ENCODE measurements at regions not wholly inside any gene's neighbourhood (a gene's known extent, or its start where the extent isn't known, plus 50 kb on each side); places are given as distances from the start of the nearest gene placed in this dataset.
"Not testable (repeated sequence)": the region's sequence is repeated elsewhere in the genome, so short reads cannot be mapped to it uniquely, and the experiment has no call there.

DNA sequence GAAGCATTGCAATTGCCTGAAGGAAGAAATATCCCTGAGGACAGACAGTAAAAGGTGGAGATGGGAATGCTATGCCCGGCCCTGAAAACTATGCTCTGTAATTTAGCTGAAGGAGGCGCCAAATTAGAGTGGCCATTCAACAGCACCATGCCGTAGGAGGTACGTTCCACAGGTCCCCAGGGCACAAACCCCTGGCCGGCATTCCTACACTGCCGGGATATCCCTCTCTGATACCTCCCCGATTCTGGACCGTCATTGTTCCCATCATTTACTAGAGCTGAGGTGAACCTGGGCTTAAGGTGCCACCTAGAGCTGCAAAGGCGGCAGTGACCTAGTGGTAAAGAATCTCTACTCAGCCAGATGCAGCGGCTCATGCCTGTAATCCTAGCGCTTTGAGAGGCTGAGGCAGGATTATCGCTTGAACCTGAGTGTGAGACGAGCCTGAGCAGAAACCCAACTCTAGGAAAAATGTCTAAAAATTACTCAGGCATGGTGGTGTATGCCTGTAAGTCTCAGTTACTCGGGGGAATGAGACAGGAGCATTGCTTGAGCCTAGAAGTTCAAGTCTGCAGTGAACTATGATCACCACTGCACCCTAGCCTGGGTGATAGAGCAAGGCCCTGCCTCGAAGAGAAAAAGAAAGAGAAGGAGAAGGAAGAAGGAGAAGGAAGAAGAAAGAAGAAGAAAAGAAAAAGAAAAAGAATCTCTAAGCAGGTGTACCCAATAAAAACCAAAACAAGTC lies 53.0 kb upstream of the TNKS2 start:
- ChIA-PET CTCF (interaction anchor here (0.6 kb wide), 2 partner anchors 31 to 141 kb away, joined by 3 to 5 read pairs; no protein-coding TSS in a partner anchor), POLR2A (no interaction called here)
- no peak for DNase-seq (ENCODE audit: extremely low spot score)
- no peak for TF ChIP-seq LEF1 (IDR thresholded peaks at IDR 0.05; ENCODE audit: borderline replicate concordance)
- TF ChIP-seq CTBP1 (IDR thresholded peaks at IDR 0.05; ENCODE audit: borderline replicate concordance): no peak
- TF ChIP-seq, protein P1, sequence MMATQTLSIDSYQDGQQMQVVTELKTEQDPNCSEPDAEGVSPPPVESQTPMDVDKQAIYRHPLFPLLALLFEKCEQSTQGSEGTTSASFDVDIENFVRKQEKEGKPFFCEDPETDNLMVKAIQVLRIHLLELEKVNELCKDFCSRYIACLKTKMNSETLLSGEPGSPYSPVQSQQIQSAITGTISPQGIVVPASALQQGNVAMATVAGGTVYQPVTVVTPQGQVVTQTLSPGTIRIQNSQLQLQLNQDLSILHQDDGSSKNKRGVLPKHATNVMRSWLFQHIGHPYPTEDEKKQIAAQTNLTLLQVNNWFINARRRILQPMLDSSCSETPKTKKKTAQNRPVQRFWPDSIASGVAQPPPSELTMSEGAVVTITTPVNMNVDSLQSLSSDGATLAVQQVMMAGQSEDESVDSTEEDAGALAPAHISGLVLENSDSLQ (IDR thresholded peaks at IDR 0.05): no peak
- no peak for TF ChIP-seq FOXM1 (IDR thresholded peaks at IDR 0.05; ENCODE audit: borderline replicate concordance)
- TF ChIP-seq L3MBTL2 (conservative IDR thresholded peaks at IDR 0.05): no peak
- no peak for TF ChIP-seq SP1 (IDR thresholded peaks at IDR 0.05)
- no peak for TF ChIP-seq HDGF (IDR thresholded peaks at IDR 0.05; ENCODE audit: borderline replicate concordance)
- TF ChIP-seq FOXK2 (IDR thresholded peaks at IDR 0.05): no peak
- TF ChIP-seq FOXA1 (IDR thresholded peaks at IDR 0.05): no peak
- TF ChIP-seq SUZ12 (IDR thresholded peaks at IDR 0.05): no peak
- no peak for TF ChIP-seq TARDBP (IDR thresholded peaks at IDR 0.05)
- no peak for TF ChIP-seq ZNF384 (IDR thresholded peaks at IDR 0.05)
- TF ChIP-seq NFRKB (IDR thresholded peaks at IDR 0.05): no peak
- no peak for TF ChIP-seq ARNT (IDR thresholded peaks at IDR 0.05)
- TF ChIP-seq ELF4 (IDR thresholded peaks at IDR 0.05): no peak

DNA sequence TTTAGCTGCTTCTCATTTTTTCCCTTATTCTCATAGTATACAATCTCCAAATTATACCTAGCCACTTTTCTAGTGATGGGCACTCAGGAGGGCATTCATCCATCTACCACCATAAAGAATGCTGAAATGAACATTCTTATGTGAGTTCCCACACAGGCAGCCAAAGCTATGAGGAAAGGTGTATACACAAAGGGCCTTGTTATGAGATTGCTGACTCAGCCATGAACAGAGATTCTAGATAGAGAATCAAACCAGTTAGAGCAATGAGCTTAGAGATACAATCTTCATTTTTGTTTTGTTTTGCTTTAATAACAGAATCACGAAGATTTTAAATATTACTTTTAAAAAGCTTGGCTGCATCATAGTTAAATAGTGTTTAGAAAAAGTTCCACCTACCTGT lies 54.8 kb upstream of the TNKS2 start:
- TF ChIP-seq L3MBTL2 (conservative IDR thresholded peaks at IDR 0.05) (no peak), SUZ12 (IDR thresholded peaks at IDR 0.05) (no peak), CTBP1 (IDR thresholded peaks at IDR 0.05; ENCODE audit: borderline replicate concordance) (no peak), SP1 (IDR thresholded peaks at IDR 0.05) (no peak), ZNF384 (IDR thresholded peaks at IDR 0.05) (no peak), HDGF (IDR thresholded peaks at IDR 0.05; ENCODE audit: borderline replicate concordance) (no peak), NFRKB (IDR thresholded peaks at IDR 0.05) (no peak)
- no peak for DNase-seq (ENCODE audit: extremely low spot score)
- POLR2A ChIA-PET: interaction anchor here (1.4 kb wide), 1 partner anchor 180 kb away, joined by 5 read pairs; the partner anchor contains the start of gene BTAF1
- CTCF ChIA-PET: interaction anchor here (0.7 kb wide), 1 partner anchor 445 kb away, joined by 3 read pairs; no protein-coding TSS in a partner anchor

DNA sequence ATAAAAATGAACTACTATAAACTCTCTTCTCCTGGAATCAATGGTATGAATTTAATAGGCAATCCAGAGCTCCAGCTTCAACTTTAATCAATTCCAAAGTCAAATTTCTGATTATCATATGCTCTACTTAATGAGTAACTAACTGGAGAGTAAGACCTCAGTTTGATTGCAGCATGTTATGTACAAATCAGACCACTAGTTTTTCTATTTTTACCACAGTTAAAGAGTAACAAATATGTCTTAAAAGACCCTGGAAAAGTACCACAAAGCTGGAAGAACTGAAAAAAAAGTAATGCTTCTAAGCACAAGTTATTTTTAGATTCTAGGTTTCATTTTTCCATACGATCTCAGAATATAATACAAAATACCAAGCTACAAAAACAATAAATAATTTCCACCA lies 56.0 kb upstream of the TNKS2 start:
- TF ChIP-seq CTBP1 (IDR thresholded peaks at IDR 0.05; ENCODE audit: borderline replicate concordance): no peak
- no peak for TF ChIP-seq ARNT (IDR thresholded peaks at IDR 0.05)
- no peak for TF ChIP-seq ELF4 (IDR thresholded peaks at IDR 0.05)
- no peak for TF ChIP-seq LEF1 (IDR thresholded peaks at IDR 0.05; ENCODE audit: borderline replicate concordance)
- TF ChIP-seq BHLHE40 (IDR thresholded peaks at IDR 0.05; ENCODE audit: borderline replicate concordance): no peak
- no peak for TF ChIP-seq SP1 (IDR thresholded peaks at IDR 0.05)
- no peak for TF ChIP-seq TARDBP (IDR thresholded peaks at IDR 0.05)
- TF ChIP-seq L3MBTL2 (conservative IDR thresholded peaks at IDR 0.05): no peak
- TF ChIP-seq, protein P1 (IDR thresholded peaks at IDR 0.05): no peak
- no peak for TF ChIP-seq FOXA1 (IDR thresholded peaks at IDR 0.05)
- TF ChIP-seq NFRKB (IDR thresholded peaks at IDR 0.05): no peak
- TF ChIP-seq HDGF (IDR thresholded peaks at IDR 0.05; ENCODE audit: borderline replicate concordance): no peak
- no peak for TF ChIP-seq FOXM1 (IDR thresholded peaks at IDR 0.05; ENCODE audit: borderline replicate concordance)
- no peak for TF ChIP-seq SUZ12 (IDR thresholded peaks at IDR 0.05)
- ChIA-PET POLR2A (no interaction called here), CTCF (no interaction called here)
- no peak for DNase-seq (ENCODE audit: extremely low spot score)

DNA sequence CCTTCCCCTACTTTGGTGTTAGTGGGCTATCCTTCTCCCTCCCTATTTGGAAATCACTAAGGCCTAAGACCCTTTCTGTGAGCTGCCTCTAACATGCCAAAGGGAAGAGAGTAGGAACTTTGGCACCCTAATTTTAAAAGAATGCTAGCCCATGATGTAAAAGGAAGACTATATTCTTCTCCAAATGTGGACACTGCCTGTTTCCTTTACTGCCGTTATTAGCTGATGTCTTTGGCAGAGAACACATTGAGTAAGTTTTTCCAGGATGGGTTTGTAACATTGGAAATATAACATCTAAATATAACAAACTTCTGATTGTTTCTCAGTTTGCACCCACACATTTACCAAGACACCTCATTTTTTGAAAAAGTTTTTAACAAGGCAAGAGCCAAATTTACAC lies 56.9 kb upstream of the TNKS2 start:
- TF ChIP-seq BHLHE40 (IDR thresholded peaks at IDR 0.05; ENCODE audit: borderline replicate concordance) (no peak), ELF4 (IDR thresholded peaks at IDR 0.05) (no peak), SUZ12 (IDR thresholded peaks at IDR 0.05) (no peak), SP1 (IDR thresholded peaks at IDR 0.05) (no peak), FOXA1 (IDR thresholded peaks at IDR 0.05) (no peak), NFRKB (IDR thresholded peaks at IDR 0.05) (no peak), CTBP1 (IDR thresholded peaks at IDR 0.05; ENCODE audit: borderline replicate concordance) (no peak), ARNT (IDR thresholded peaks at IDR 0.05) (no peak), FOXM1 (IDR thresholded peaks at IDR 0.05; ENCODE audit: borderline replicate concordance) (no peak)
- TF ChIP-seq, protein P1 (IDR thresholded peaks at IDR 0.05): no peak
- CTCF ChIA-PET: no interaction called here
- POLR2A ChIA-PET: no interaction called here
- DNase-seq (ENCODE audit: extremely low spot score): no peak

DNA sequence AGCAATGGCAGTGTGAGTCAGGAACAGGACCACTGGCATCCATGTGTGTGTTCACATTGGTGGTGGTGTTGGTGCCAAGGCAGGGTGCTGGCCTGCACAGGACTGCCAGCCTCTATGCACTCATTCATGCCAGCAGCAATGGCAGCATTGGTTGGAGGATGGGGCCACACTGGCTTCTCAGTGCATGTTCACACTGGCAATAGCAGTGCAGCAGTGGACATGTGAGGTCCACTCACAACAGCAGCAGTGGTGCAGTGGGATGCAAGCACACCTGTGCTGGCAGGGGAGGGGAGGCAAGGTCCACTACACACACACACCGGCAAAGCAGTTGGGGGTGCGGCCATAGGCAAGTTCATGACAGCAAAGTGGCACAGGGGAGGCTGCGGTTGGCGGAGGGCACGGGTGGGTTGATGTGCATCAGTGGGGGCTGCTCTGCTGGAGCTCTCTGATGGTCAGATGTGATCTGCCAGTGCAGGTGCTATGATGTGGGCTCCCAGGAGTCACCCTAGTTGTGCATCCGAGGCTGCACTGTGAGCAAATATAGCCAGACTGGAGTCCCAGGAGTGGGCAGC lies 57.8 kb upstream of the TNKS2 start:
- TF ChIP-seq LEF1 (IDR thresholded peaks at IDR 0.05; ENCODE audit: borderline replicate concordance) (no peak), ARNT (IDR thresholded peaks at IDR 0.05) (no peak), ZNF384 (IDR thresholded peaks at IDR 0.05) (no peak), FOXA1 (IDR thresholded peaks at IDR 0.05) (no peak), FOXK2 (IDR thresholded peaks at IDR 0.05) (no peak), TARDBP (IDR thresholded peaks at IDR 0.05) (no peak), L3MBTL2 (conservative IDR thresholded peaks at IDR 0.05) (no peak), SP1 (IDR thresholded peaks at IDR 0.05) (no peak), FOXM1 (IDR thresholded peaks at IDR 0.05; ENCODE audit: borderline replicate concordance) (no peak), NFRKB (IDR thresholded peaks at IDR 0.05) (no peak), BHLHE40 (IDR thresholded peaks at IDR 0.05; ENCODE audit: borderline replicate concordance) (no peak), ELF4 (IDR thresholded peaks at IDR 0.05) (no peak), CTBP1 (IDR thresholded peaks at IDR 0.05; ENCODE audit: borderline replicate concordance) (no peak)
- TF ChIP-seq, protein P1 (IDR thresholded peaks at IDR 0.05): no peak
- CTCF ChIA-PET: no interaction called here

DNA sequence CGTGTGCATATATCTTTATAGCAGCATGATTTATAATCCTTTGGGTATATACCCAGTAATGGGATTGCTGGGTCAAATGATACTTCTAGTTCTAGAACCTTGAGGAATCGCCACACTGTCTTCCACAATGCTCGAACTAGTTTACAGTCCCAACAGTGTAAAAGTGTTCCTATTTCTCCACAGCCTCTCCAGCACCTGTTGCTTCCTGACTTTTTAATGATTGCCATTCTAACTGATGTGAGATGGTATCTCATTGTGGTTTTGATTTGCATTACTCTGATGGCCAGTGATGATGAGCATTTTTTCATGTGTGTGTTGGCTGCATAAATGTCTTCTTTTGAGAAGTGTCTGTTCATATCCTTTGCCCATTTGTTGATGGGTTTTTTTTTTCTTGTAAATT lies 66.0 kb upstream of the TNKS2 start:
- CTCF ChIA-PET; DNase-seq (ENCODE audit: extremely low spot score); POLR2A ChIA-PET: not testable (repeated sequence)

More for the DNA sequence above, 57.8 kb upstream of the TNKS2 start:
- POLR2A ChIA-PET: no interaction called here
- DNase-seq (ENCODE audit: extremely low spot score): no peak

DNA sequence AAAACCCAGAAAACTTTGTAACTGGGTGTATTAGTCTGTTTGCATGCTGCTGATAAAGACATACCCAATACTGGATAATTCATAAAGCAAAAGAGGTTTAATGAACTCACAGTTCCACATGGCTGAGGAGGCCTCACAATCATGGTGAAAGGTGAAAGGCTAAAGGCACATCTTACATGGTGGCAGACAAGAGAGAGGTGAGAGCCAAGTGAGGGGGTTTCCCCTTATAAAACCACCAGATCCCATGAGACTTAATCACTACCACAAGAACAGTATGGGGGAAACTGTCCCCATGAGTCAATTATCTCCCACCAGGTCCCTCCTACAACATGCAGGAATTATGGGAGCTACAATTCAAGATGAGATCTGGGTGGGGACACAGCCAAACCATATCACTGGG lies 68.9 kb upstream of the TNKS2 start:
- DNase-seq (ENCODE audit: extremely low spot score); CTCF ChIA-PET; POLR2A ChIA-PET: not testable (repeated sequence)

All from HEK293T (cell line).